ENCODE measurements at regions not wholly inside any gene's neighbourhood (a gene's known extent, or its start where the extent isn't known, plus 50 kb on each side); places are given as distances from the start of the nearest gene placed in this dataset.

- no peak overlapping the region for H3K4me3 ChIP-seq (ENCODE audit: low read length in 2 of 2)
- no peak overlapping the region for H3K4ac ChIP-seq (ENCODE audit: low read length)
- no peaks in the 10 kb centered on the region for H3K9me3 ChIP-seq (replicated peaks in 1 of 2; ENCODE audit: control insufficient read depth in 2 of 2, insufficient read depth in 1 of 2, low read depth in 1 of 2, low read length in 2 of 2)
- H3K14ac ChIP-seq (ENCODE audit: low read length), result no peak overlapping the region
- H2AFZ ChIP-seq (ENCODE audit: low read length), result no peak overlapping the region
- H3K9ac ChIP-seq (ENCODE audit: low read depth, low read length, poor library complexity), result no peak overlapping the region
- H2BK12ac ChIP-seq (ENCODE audit: low read length), result no peak overlapping the region
- H3K4me2 ChIP-seq (ENCODE audit: insufficient read depth, low read length, poor library complexity, severe bottlenecking), result no peak overlapping the region
- WGBS, 2 donors (ENCODE audit: extremely low coverage in 2 of 2, insufficient read length in 2 of 2, insufficient replicate concordance in 1 of 2), result no CpG with 5 or more reads among the region's 2 CpGs
- no peak overlapping the region for H3K27ac ChIP-seq (replicated peaks; ENCODE audit: low read length)
- H2BK5ac ChIP-seq (ENCODE audit: low read length), result no peak overlapping the region
- no peak overlapping the region for H4K8ac ChIP-seq (ENCODE audit: low read depth, low read length)
- peaks cover 22 to 27% of the 10 kb centered on the region in 2 donors for H3K4me1 ChIP-seq (ENCODE audit: control insufficient read depth in 2 of 2, insufficient read depth in 1 of 2, low read depth in 1 of 2, low read length in 2 of 2)
- H3K18ac ChIP-seq (ENCODE audit: low read length), result no peak overlapping the region
- H3K27me3 ChIP-seq (ENCODE audit: control insufficient read depth in 3 of 3, insufficient read depth in 3 of 3, low read depth in 1 of 3, low read length in 3 of 3), result no peaks in the 10 kb centered on the region
- no peaks in the 10 kb centered on the region for H3K36me3 ChIP-seq (replicated peaks in 1 of 2; ENCODE audit: control insufficient read depth in 2 of 2, insufficient read depth in 2 of 2, low read length in 2 of 2)
- no peak overlapping the region for H2BK120ac ChIP-seq (ENCODE audit: low read depth, low read length)
- no peak overlapping the region for H2BK15ac ChIP-seq (ENCODE audit: low read length)
- H3K79me1 ChIP-seq (ENCODE audit: low read depth, low read length), result no peaks in the 10 kb centered on the region
- H2AK5ac ChIP-seq (ENCODE audit: low read depth, low read length), result no peak overlapping the region
- no peak overlapping the region for H3K23ac ChIP-seq (ENCODE audit: low read depth, low read length, poor library complexity)
- DNase-seq (ENCODE audit: low spot score), result no peak
- H4K91ac ChIP-seq (ENCODE audit: low read depth, low read length, poor library complexity), result no peak overlapping the region
These were observed 413.4 kb upstream of the JARID2 start for GRCh38 chr6:14832427-14832826.

DNA sequence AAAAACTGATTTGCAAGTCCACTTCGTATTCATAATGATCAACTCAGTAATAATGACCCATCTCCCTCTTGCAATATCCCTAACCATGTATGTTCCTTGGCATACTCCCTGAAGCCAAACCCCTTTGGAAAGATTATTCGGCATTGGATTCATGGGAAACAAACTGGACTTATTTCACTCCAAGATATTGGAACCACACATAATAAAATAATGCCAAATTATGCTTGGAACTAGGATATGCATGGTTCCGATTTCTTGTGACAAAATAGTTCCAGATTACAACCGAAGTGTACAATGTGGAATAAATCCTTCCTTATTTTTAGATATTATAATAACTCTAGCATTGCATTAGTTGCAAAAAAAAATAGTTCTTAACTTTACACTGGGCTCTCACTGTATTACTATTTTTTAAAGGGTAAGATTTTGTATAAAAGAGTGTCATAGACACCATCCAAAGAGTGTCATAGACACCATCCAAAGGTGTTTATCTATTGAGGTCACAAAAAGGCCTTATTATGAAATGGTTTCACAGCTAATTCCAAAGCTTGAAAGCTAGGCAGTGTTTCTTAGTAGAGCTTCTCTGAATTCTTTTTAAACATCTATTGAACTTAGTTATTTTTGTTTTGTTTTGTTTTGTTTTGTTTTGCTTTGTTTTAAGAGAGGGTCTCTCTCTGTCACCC lies 410.9 kb upstream of the JARID2 start:
- H2BK15ac ChIP-seq (ENCODE audit: low read length), result no peak overlapping the region
- H3K9me3 ChIP-seq (replicated peaks in 1 of 2; ENCODE audit: control insufficient read depth in 2 of 2, insufficient read depth in 1 of 2, low read depth in 1 of 2, low read length in 2 of 2), result no peaks in the 10 kb centered on the region
- peaks cover 13 to 21% of the 10 kb centered on the region in 2 donors for H3K4me1 ChIP-seq (ENCODE audit: control insufficient read depth in 2 of 2, insufficient read depth in 1 of 2, low read depth in 1 of 2, low read length in 2 of 2)
- no peak overlapping the region for H2AFZ ChIP-seq (ENCODE audit: low read length)
- no peak overlapping the region for H3K27ac ChIP-seq (replicated peaks; ENCODE audit: low read length)
- H3K9ac ChIP-seq (ENCODE audit: low read depth, low read length, poor library complexity), result no peak overlapping the region
- H3K79me1 ChIP-seq (ENCODE audit: low read depth, low read length), result no peaks in the 10 kb centered on the region
- no peak overlapping the region for H2AK5ac ChIP-seq (ENCODE audit: low read depth, low read length)
- no peak overlapping the region for H4K91ac ChIP-seq (ENCODE audit: low read depth, low read length, poor library complexity)
- no CpG with 5 or more reads among the region's 4 CpGs for WGBS, 2 donors (ENCODE audit: extremely low coverage in 2 of 2, insufficient read length in 2 of 2, insufficient replicate concordance in 1 of 2)
- no peak overlapping the region for H3K14ac ChIP-seq (ENCODE audit: low read length)
- H3K23ac ChIP-seq (ENCODE audit: low read depth, low read length, poor library complexity), result no peak overlapping the region
- H2BK120ac ChIP-seq (ENCODE audit: low read depth, low read length), result no peak overlapping the region
- H3K4me3 ChIP-seq (ENCODE audit: low read length in 2 of 2), result no peak overlapping the region
- no peak for DNase-seq (ENCODE audit: low spot score)
- H2BK12ac ChIP-seq (ENCODE audit: low read length), result no peak overlapping the region
- no peak overlapping the region for H3K4ac ChIP-seq (ENCODE audit: low read length)
- no peaks in the 10 kb centered on the region for H3K27me3 ChIP-seq (ENCODE audit: control insufficient read depth in 3 of 3, insufficient read depth in 3 of 3, low read depth in 1 of 3, low read length in 3 of 3)
- no peak overlapping the region for H3K18ac ChIP-seq (ENCODE audit: low read length)
- no peak overlapping the region for H4K8ac ChIP-seq (ENCODE audit: low read depth, low read length)
- H3K36me3 ChIP-seq (replicated peaks in 1 of 2; ENCODE audit: control insufficient read depth in 2 of 2, insufficient read depth in 2 of 2, low read length in 2 of 2), result no peaks in the 10 kb centered on the region
- no peak overlapping the region for H2BK5ac ChIP-seq (ENCODE audit: low read length)
- no peak overlapping the region for H3K4me2 ChIP-seq (ENCODE audit: insufficient read depth, low read length, poor library complexity, severe bottlenecking)

DNA sequence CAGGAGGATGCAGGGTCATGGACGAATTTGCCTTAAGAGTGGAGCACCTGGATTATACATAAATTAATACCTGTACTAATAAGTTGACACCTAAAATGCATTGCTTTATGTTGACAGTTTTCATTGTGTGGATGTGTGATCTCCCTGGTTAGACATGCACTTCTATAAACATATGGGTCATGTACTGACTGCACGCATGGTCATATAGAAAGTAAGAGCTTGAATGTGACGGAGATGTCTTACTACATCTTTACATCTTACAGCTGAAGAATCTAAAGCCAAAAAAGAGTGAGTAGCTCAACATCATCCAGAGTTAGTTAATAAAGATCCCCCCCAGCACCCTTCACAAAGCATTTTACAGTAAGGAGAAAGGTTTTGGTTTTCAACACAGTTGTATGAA lies 408.4 kb upstream of the JARID2 start:
- Histone ChIP-seq H2BK15ac (ENCODE audit: low read length) (no peak overlapping the region), H3K23ac (ENCODE audit: low read depth, low read length, poor library complexity) (no peak overlapping the region), H3K4me3 (ENCODE audit: low read length in 2 of 2) (no peak overlapping the region), H3K18ac (ENCODE audit: low read length) (no peak overlapping the region), H3K14ac (ENCODE audit: low read length) (no peak overlapping the region), H2BK120ac (ENCODE audit: low read depth, low read length) (no peak overlapping the region), H3K4me2 (ENCODE audit: insufficient read depth, low read length, poor library complexity, severe bottlenecking) (no peak overlapping the region), H2BK12ac (ENCODE audit: low read length) (no peak overlapping the region), H3K27ac (replicated peaks; ENCODE audit: low read length) (no peak overlapping the region), H3K9ac (ENCODE audit: low read depth, low read length, poor library complexity) (no peak overlapping the region), H3K27me3 (ENCODE audit: control insufficient read depth in 3 of 3, insufficient read depth in 3 of 3, low read depth in 1 of 3, low read length in 3 of 3) (no peaks in the 10 kb centered on the region), H4K8ac (ENCODE audit: low read depth, low read length) (no peak overlapping the region), H3K79me1 (ENCODE audit: low read depth, low read length) (no peaks in the 10 kb centered on the region), H2BK5ac (ENCODE audit: low read length) (no peak overlapping the region), H2AK5ac (ENCODE audit: low read depth, low read length) (no peak overlapping the region), H4K91ac (ENCODE audit: low read depth, low read length, poor library complexity) (no peak overlapping the region), H3K9me3 (replicated peaks in 1 of 2; ENCODE audit: control insufficient read depth in 2 of 2, insufficient read depth in 1 of 2, low read depth in 1 of 2, low read length in 2 of 2) (no peaks in the 10 kb centered on the region), H3K4me1 (ENCODE audit: control insufficient read depth in 2 of 2, insufficient read depth in 1 of 2, low read depth in 1 of 2, low read length in 2 of 2) (peaks cover 1 to 18% of the 10 kb centered on the region in 2 donors), H3K4ac (ENCODE audit: low read length) (no peak overlapping the region), H3K36me3 (replicated peaks in 1 of 2; ENCODE audit: control insufficient read depth in 2 of 2, insufficient read depth in 2 of 2, low read length in 2 of 2) (no peaks in the 10 kb centered on the region), H2AFZ (ENCODE audit: low read length) (no peak overlapping the region)
- no CpG with 5 or more reads among the region's 3 CpGs for WGBS, 2 donors (ENCODE audit: extremely low coverage in 2 of 2, insufficient read length in 2 of 2, insufficient replicate concordance in 1 of 2)
- DNase-seq (ENCODE audit: low spot score), result no peak

DNA sequence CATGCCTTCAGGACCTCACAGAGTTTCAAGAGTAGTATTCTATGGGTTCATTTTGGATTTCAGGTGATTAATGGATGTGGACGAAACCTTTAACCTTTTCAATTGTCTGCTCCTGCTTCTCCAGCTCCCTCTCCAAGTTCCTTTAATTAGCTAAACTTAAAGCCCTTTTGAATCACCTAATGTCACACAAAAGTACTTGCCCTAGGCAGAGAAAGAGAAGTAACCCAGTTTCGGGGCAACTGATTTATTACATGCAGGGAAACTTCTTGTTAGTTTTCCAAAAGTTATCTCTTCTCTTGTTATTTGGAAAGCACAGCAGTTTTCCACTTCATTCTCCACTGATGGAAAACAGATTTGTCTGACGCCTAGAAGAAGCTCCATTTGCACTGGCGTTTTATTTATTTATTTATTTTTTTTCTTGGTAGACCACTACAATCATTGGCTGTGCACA lies 407.7 kb upstream of the JARID2 start:
- no peak overlapping the region for H2BK15ac ChIP-seq (ENCODE audit: low read length)
- no peaks in the 10 kb centered on the region for H3K79me1 ChIP-seq (ENCODE audit: low read depth, low read length)
- DNase-seq (ENCODE audit: low spot score), result peak; percentile 49
- no peak overlapping the region for H3K18ac ChIP-seq (ENCODE audit: low read length)
- H4K91ac ChIP-seq (ENCODE audit: low read depth, low read length, poor library complexity), result no peak overlapping the region
- H3K4me1 ChIP-seq (ENCODE audit: control insufficient read depth in 2 of 2, insufficient read depth in 1 of 2, low read depth in 1 of 2, low read length in 2 of 2), result peaks cover 0 to 18% of the 10 kb centered on the region in 2 donors
- H2BK120ac ChIP-seq (ENCODE audit: low read depth, low read length), result no peak overlapping the region
- no peak overlapping the region for H3K9ac ChIP-seq (ENCODE audit: low read depth, low read length, poor library complexity)
- no peak overlapping the region for H2AFZ ChIP-seq (ENCODE audit: low read length)
- no peak overlapping the region for H3K14ac ChIP-seq (ENCODE audit: low read length)
- H2BK5ac ChIP-seq (ENCODE audit: low read length), result no peak overlapping the region
- no peak overlapping the region for H4K8ac ChIP-seq (ENCODE audit: low read depth, low read length)
- no peak overlapping the region for H3K27ac ChIP-seq (replicated peaks; ENCODE audit: low read length)
- no CpG with 5 or more reads among the region's 4 CpGs for WGBS, 2 donors (ENCODE audit: extremely low coverage in 2 of 2, insufficient read length in 2 of 2, insufficient replicate concordance in 1 of 2)
- no peak overlapping the region for H3K4me3 ChIP-seq (ENCODE audit: low read length in 2 of 2)
- no peak overlapping the region for H2BK12ac ChIP-seq (ENCODE audit: low read length)
- no peak overlapping the region for H3K4ac ChIP-seq (ENCODE audit: low read length)
- H3K4me2 ChIP-seq (ENCODE audit: insufficient read depth, low read length, poor library complexity, severe bottlenecking), result no peak overlapping the region
- no peaks in the 10 kb centered on the region for H3K9me3 ChIP-seq (replicated peaks in 1 of 2; ENCODE audit: control insufficient read depth in 2 of 2, insufficient read depth in 1 of 2, low read depth in 1 of 2, low read length in 2 of 2)
- no peak overlapping the region for H2AK5ac ChIP-seq (ENCODE audit: low read depth, low read length)
- no peaks in the 10 kb centered on the region for H3K36me3 ChIP-seq (replicated peaks in 1 of 2; ENCODE audit: control insufficient read depth in 2 of 2, insufficient read depth in 2 of 2, low read length in 2 of 2)
- no peak overlapping the region for H3K23ac ChIP-seq (ENCODE audit: low read depth, low read length, poor library complexity)
- H3K27me3 ChIP-seq (ENCODE audit: control insufficient read depth in 3 of 3, insufficient read depth in 3 of 3, low read depth in 1 of 3, low read length in 3 of 3), result no peaks in the 10 kb centered on the region
